WTC11 (cell line): ENCODE measurements at regions not wholly inside any gene's neighbourhood (a gene's known extent, or its start where the extent isn't known, plus 50 kb on each side); places are given as distances from the start of the nearest gene placed in this dataset.

Experiments used
- CREM ChIP-seq: sonication (generic); formaldehyde crosslinking; IDR thresholded peaks from 2 replicates; pipeline ENCODE4 v1.8.1; 2022; ENCODE audit warnings: mild to moderate bottlenecking, missing genetic modification reagents, moderate library complexity
- MYBL2 ChIP-seq: sonication (generic); formaldehyde crosslinking; IDR thresholded peaks from 2 replicates; pipeline ENCODE4 v1.8.1; 2023; ENCODE audit warnings: mild to moderate bottlenecking, moderate library complexity, missing genetic modification reagents
- ZNF317 ChIP-seq: sonication (generic); formaldehyde crosslinking; IDR thresholded peaks from 2 replicates; pipeline ENCODE4 v1.8.1; 2023; ENCODE audit warnings: low read depth, mild to moderate bottlenecking, moderate library complexity, missing genetic modification reagents, borderline replicate concordance
- TF ChIP-seq, protein P1 (sequence below): fragments of 200-600 bp; IDR thresholded peaks from 2 replicates; pipeline ENCODE4 v1.8.0; 2022; ENCODE audit warnings: antibody characterized with exemption
- TF ChIP-seq, protein P2 (sequence below): sonication (generic); formaldehyde crosslinking; IDR thresholded peaks from 2 replicates; pipeline ENCODE4 v1.8.0; 2022; ENCODE audit warnings: mild to moderate bottlenecking, missing genetic modification reagents
- TF ChIP-seq, protein P3 (sequence below): sonication (generic); formaldehyde crosslinking; IDR thresholded peaks from 2 replicates; pipeline ENCODE4 v1.8.1; 2023; ENCODE audit warnings: mild to moderate bottlenecking, missing genetic modification reagents, borderline replicate concordance

DNA sequence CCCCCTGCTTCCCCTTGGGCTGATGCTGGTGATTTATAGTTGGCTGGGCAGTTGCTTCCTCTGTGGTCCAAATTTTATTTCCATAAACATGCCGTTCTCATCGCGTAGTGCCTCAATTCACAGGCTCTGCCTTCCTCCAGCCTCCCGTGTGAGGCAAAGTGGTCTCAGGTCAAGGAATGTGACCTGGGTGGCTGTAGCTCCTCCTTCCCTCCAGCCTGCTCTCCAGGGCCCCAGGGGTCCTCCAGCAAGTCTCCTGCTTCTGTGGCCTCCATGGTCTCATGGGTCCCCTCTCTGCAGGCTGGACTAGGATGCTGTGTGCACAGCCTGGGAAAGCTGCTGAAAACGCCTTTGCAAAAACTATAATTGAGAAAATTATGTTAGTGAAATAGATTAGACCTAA lies 694.1 kb downstream of the BRD1 start:
- TF ChIP-seq, protein P1, sequence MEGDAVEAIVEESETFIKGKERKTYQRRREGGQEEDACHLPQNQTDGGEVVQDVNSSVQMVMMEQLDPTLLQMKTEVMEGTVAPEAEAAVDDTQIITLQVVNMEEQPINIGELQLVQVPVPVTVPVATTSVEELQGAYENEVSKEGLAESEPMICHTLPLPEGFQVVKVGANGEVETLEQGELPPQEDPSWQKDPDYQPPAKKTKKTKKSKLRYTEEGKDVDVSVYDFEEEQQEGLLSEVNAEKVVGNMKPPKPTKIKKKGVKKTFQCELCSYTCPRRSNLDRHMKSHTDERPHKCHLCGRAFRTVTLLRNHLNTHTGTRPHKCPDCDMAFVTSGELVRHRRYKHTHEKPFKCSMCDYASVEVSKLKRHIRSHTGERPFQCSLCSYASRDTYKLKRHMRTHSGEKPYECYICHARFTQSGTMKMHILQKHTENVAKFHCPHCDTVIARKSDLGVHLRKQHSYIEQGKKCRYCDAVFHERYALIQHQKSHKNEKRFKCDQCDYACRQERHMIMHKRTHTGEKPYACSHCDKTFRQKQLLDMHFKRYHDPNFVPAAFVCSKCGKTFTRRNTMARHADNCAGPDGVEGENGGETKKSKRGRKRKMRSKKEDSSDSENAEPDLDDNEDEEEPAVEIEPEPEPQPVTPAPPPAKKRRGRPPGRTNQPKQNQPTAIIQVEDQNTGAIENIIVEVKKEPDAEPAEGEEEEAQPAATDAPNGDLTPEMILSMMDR, result no peak
- TF ChIP-seq, protein P2, sequence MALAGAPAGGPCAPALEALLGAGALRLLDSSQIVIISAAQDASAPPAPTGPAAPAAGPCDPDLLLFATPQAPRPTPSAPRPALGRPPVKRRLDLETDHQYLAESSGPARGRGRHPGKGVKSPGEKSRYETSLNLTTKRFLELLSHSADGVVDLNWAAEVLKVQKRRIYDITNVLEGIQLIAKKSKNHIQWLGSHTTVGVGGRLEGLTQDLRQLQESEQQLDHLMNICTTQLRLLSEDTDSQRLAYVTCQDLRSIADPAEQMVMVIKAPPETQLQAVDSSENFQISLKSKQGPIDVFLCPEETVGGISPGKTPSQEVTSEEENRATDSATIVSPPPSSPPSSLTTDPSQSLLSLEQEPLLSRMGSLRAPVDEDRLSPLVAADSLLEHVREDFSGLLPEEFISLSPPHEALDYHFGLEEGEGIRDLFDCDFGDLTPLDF (CRISPR knock-in tag), result no peak
- TF ChIP-seq, protein P3, sequence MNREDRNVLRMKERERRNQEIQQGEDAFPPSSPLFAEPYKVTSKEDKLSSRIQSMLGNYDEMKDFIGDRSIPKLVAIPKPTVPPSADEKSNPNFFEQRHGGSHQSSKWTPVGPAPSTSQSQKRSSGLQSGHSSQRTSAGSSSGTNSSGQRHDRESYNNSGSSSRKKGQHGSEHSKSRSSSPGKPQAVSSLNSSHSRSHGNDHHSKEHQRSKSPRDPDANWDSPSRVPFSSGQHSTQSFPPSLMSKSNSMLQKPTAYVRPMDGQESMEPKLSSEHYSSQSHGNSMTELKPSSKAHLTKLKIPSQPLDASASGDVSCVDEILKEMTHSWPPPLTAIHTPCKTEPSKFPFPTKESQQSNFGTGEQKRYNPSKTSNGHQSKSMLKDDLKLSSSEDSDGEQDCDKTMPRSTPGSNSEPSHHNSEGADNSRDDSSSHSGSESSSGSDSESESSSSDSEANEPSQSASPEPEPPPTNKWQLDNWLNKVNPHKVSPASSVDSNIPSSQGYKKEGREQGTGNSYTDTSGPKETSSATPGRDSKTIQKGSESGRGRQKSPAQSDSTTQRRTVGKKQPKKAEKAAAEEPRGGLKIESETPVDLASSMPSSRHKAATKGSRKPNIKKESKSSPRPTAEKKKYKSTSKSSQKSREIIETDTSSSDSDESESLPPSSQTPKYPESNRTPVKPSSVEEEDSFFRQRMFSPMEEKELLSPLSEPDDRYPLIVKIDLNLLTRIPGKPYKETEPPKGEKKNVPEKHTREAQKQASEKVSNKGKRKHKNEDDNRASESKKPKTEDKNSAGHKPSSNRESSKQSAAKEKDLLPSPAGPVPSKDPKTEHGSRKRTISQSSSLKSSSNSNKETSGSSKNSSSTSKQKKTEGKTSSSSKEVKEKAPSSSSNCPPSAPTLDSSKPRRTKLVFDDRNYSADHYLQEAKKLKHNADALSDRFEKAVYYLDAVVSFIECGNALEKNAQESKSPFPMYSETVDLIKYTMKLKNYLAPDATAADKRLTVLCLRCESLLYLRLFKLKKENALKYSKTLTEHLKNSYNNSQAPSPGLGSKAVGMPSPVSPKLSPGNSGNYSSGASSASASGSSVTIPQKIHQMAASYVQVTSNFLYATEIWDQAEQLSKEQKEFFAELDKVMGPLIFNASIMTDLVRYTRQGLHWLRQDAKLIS (CRISPR knock-in tag), result no peak
- TF ChIP-seq ZNF317 (CRISPR knock-in tag) (no peak), MYBL2 (CRISPR knock-in tag) (no peak), CREM (no peak)
